HEK293 (cell line): ENCODE measurements at regions not wholly inside any gene's neighbourhood (a gene's known extent, or its start where the extent isn't known, plus 50 kb on each side); places are given as distances from the start of the nearest gene placed in this dataset.

Source experiments
- BCL11A ChIP-seq: fragments of 450-650 bp; formaldehyde crosslinking; IDR thresholded peaks from 2 replicates; pipeline ENCODE4 v1.5.1; 2016; ENCODE audit warnings: low read depth, missing biosample characterization, missing genetic modification characterization
- ZEB2 ChIP-seq: fragments of 450-650 bp; formaldehyde crosslinking; IDR thresholded peaks from 2 replicates; pipeline ENCODE4 v1.5.1; 2016; ENCODE audit warnings: missing biosample characterization, missing genetic modification characterization
- ZNF174 ChIP-seq: fragments of 450-650 bp; formaldehyde crosslinking; IDR thresholded peaks from 2 replicates; pipeline ENCODE4 v1.5.0; 2017; ENCODE audit warnings: missing biosample characterization, mild to moderate bottlenecking, missing genetic modification characterization
- ZNF426 ChIP-seq: fragments of 450-650 bp; formaldehyde crosslinking; IDR thresholded peaks from 2 replicates; pipeline ENCODE4 v1.5.1; 2017; ENCODE audit warnings: missing biosample characterization, missing genetic modification characterization, mild to moderate bottlenecking, inconsistent platforms, moderate library complexity
- ZNF660 ChIP-seq: fragments of 450-650 bp; IDR thresholded peaks from 2 replicates; pipeline ENCODE4 v1.5.1; 2018; ENCODE audit warnings: missing biosample characterization, mild to moderate bottlenecking, missing genetic modification characterization
- ZNF76 ChIP-seq: fragments of 450-650 bp; formaldehyde crosslinking; IDR thresholded peaks from 2 replicates; pipeline ENCODE4; 2016; ENCODE audit warnings: low read depth, missing biosample characterization, missing genetic modification characterization, borderline replicate concordance
- TF ChIP-seq, protein P1 (sequence below): fragments of 450-650 bp; formaldehyde crosslinking; IDR thresholded peaks from 2 replicates; pipeline ENCODE4 v1.5.1; 2016; ENCODE audit warnings: missing biosample characterization, missing genetic modification characterization
- TF ChIP-seq, protein P2 (sequence below): fragments of 450-650 bp; formaldehyde crosslinking; IDR thresholded peaks from 2 replicates; pipeline ENCODE4 v1.5.1; 2016; ENCODE audit warnings: missing biosample characterization, missing genetic modification characterization
- TF ChIP-seq, protein P3 (sequence below): fragments of 450-650 bp; formaldehyde crosslinking; IDR thresholded peaks from 2 replicates; pipeline ENCODE4 v1.5.1; 2016; ENCODE audit warnings: missing biosample characterization, missing genetic modification characterization
- TF ChIP-seq, protein P4 (sequence below): fragments of 450-650 bp; formaldehyde crosslinking; IDR thresholded peaks from 2 replicates; pipeline ENCODE4 v1.5.1; 2016; ENCODE audit warnings: missing biosample characterization, missing genetic modification characterization
- TF ChIP-seq, protein P5 (sequence below): fragments of 450-650 bp; formaldehyde crosslinking; conservative IDR thresholded peaks from 2 replicates; pipeline ENCODE4 v1.5.1; 2016; ENCODE audit warnings: low read depth, missing biosample characterization, missing genetic modification characterization

DNA sequence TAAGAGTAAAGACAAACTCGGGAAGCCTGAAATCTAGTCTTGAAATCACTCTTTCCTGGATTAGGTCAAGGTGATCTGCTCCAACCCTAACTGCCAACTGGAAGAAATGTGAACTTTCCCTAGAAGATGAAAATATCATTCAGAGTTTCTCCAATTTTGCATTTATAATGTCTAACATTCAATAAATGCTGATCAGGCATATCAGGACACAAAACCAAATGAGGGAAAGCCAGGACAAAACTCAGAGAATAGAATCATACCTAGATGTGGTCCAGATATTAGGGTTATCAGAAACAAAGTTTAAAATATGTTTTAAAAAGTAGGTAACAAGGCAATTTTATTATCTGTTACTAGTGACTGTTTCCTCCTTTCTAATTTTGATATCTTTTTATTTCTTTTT, 335.5 kb upstream of the MAP3K7 start:
- TF ChIP-seq, protein P1, sequence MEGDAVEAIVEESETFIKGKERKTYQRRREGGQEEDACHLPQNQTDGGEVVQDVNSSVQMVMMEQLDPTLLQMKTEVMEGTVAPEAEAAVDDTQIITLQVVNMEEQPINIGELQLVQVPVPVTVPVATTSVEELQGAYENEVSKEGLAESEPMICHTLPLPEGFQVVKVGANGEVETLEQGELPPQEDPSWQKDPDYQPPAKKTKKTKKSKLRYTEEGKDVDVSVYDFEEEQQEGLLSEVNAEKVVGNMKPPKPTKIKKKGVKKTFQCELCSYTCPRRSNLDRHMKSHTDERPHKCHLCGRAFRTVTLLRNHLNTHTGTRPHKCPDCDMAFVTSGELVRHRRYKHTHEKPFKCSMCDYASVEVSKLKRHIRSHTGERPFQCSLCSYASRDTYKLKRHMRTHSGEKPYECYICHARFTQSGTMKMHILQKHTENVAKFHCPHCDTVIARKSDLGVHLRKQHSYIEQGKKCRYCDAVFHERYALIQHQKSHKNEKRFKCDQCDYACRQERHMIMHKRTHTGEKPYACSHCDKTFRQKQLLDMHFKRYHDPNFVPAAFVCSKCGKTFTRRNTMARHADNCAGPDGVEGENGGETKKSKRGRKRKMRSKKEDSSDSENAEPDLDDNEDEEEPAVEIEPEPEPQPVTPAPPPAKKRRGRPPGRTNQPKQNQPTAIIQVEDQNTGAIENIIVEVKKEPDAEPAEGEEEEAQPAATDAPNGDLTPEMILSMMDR (tag by site-specific recombination): no peak
- TF ChIP-seq, protein P2, sequence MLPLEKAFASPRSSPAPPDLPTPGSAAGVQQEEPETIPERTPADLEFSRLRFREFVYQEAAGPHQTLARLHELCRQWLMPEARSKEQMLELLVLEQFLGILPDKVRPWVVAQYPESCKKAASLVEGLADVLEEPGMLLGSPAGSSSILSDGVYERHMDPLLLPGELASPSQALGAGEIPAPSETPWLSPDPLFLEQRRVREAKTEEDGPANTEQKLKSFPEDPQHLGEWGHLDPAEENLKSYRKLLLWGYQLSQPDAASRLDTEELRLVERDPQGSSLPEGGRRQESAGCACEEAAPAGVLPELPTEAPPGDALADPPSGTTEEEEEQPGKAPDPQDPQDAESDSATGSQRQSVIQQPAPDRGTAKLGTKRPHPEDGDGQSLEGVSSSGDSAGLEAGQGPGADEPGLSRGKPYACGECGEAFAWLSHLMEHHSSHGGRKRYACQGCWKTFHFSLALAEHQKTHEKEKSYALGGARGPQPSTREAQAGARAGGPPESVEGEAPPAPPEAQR: no peak
- TF ChIP-seq, protein P3, sequence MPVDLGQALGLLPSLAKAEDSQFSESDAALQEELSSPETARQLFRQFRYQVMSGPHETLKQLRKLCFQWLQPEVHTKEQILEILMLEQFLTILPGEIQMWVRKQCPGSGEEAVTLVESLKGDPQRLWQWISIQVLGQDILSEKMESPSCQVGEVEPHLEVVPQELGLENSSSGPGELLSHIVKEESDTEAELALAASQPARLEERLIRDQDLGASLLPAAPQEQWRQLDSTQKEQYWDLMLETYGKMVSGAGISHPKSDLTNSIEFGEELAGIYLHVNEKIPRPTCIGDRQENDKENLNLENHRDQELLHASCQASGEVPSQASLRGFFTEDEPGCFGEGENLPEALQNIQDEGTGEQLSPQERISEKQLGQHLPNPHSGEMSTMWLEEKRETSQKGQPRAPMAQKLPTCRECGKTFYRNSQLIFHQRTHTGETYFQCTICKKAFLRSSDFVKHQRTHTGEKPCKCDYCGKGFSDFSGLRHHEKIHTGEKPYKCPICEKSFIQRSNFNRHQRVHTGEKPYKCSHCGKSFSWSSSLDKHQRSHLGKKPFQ (tag by site-specific recombination): no peak
- TF ChIP-seq ZNF76 (no peak), BCL11A (tag by site-specific recombination) (no peak), ZEB2 (tag by site-specific recombination) (no peak), ZNF660 (no peak), ZNF174 (no peak), ZNF426 (no peak)
- TF ChIP-seq, protein P4, sequence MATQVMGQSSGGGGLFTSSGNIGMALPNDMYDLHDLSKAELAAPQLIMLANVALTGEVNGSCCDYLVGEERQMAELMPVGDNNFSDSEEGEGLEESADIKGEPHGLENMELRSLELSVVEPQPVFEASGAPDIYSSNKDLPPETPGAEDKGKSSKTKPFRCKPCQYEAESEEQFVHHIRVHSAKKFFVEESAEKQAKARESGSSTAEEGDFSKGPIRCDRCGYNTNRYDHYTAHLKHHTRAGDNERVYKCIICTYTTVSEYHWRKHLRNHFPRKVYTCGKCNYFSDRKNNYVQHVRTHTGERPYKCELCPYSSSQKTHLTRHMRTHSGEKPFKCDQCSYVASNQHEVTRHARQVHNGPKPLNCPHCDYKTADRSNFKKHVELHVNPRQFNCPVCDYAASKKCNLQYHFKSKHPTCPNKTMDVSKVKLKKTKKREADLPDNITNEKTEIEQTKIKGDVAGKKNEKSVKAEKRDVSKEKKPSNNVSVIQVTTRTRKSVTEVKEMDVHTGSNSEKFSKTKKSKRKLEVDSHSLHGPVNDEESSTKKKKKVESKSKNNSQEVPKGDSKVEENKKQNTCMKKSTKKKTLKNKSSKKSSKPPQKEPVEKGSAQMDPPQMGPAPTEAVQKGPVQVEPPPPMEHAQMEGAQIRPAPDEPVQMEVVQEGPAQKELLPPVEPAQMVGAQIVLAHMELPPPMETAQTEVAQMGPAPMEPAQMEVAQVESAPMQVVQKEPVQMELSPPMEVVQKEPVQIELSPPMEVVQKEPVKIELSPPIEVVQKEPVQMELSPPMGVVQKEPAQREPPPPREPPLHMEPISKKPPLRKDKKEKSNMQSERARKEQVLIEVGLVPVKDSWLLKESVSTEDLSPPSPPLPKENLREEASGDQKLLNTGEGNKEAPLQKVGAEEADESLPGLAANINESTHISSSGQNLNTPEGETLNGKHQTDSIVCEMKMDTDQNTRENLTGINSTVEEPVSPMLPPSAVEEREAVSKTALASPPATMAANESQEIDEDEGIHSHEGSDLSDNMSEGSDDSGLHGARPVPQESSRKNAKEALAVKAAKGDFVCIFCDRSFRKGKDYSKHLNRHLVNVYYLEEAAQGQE: no peak
- TF ChIP-seq, protein P5, sequence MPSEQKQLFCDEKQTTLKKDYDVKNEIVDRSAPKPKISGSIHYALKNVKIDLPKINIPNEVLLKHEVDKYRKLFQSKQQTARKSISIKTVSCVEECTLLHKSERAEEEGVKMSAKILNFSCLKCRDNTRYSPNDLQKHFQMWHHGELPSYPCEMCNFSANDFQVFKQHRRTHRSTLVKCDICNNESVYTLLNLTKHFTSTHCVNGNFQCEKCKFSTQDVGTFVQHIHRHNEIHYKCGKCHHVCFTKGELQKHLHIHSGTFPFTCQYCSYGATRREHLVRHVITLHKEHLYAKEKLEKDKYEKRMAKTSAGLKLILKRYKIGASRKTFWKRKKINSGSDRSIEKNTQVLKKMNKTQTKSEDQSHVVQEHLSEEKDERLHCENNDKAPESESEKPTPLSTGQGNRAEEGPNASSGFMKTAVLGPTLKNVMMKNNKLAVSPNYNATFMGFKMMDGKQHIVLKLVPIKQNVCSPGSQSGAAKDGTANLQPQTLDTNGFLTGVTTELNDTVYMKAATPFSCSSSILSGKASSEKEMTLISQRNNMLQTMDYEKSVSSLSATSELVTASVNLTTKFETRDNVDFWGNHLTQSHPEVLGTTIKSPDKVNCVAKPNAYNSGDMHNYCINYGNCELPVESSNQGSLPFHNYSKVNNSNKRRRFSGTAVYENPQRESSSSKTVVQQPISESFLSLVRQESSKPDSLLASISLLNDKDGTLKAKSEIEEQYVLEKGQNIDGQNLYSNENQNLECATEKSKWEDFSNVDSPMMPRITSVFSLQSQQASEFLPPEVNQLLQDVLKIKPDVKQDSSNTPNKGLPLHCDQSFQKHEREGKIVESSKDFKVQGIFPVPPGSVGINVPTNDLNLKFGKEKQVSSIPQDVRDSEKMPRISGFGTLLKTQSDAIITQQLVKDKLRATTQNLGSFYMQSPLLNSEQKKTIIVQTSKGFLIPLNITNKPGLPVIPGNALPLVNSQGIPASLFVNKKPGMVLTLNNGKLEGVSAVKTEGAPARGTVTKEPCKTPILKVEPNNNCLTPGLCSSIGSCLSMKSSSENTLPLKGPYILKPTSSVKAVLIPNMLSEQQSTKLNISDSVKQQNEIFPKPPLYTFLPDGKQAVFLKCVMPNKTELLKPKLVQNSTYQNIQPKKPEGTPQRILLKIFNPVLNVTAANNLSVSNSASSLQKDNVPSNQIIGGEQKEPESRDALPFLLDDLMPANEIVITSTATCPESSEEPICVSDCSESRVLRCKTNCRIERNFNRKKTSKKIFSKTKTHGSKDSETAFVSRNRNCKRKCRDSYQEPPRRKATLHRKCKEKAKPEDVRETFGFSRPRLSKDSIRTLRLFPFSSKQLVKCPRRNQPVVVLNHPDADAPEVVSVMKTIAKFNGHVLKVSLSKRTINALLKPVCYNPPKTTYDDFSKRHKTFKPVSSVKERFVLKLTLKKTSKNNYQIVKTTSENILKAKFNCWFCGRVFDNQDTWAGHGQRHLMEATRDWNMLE: no peak
